Anterior cingulate cortex (tissue), 58 donors: ENCODE measurements at regions not wholly inside any gene's neighbourhood (a gene's known extent, or its start where the extent isn't known, plus 50 kb on each side); places are given as distances from the start of the nearest gene placed in this dataset.
"Not testable (repeated sequence)": the region's sequence is repeated elsewhere in the genome, so short reads cannot be mapped to it uniquely, and the experiment has no call there.

ENCODE experiments used
- DNase-seq, 58 donors: peaks; one replicate each; lab custom pipeline; 2025; lab: John Stamatoyannopoulos, UW

DNA sequence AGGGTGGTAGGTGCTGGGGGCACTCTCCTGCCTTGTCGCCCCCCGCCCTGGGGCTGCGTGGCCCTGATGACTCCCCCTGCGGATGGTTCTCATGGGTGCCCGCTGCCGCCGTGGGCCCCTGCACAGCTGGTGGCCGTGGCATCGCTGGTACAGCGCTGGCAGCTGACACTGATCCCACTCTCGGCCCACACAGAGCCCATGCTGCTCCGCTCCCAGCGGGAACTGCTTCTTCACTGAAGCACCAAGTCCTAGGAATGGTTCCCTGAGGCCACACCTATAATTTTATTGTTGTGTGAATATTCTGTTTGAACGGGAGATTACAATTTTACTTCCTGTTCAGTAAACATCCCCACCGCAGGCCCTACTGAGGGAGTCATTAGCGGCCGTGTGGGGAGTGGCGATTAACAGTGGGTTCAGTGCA, 138.6 kb upstream of the NKX1-1 start:
- DNase-seq = no peak

DNA sequence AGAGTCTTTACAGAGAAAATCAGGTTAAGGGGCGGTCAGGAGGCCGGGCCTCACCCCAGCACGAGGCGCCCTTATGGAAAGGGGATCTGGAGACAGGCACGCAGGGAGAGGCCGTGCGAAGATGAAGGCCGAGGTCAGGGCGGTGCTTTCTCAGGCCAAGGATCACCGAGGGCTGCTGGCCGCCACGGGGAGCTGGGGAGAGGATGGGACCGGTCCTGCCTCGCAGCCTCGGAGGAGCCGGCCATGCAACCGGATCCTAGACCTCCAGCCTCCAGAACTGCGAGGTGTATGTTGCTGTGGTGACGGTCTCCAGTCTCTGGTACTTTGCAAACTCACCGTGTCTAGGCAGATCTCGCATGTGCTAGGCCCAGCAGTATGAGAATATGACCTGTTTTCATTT, 138.2 kb upstream of the NKX1-1 start:
- DNase-seq = not testable (repeated sequence)

DNA sequence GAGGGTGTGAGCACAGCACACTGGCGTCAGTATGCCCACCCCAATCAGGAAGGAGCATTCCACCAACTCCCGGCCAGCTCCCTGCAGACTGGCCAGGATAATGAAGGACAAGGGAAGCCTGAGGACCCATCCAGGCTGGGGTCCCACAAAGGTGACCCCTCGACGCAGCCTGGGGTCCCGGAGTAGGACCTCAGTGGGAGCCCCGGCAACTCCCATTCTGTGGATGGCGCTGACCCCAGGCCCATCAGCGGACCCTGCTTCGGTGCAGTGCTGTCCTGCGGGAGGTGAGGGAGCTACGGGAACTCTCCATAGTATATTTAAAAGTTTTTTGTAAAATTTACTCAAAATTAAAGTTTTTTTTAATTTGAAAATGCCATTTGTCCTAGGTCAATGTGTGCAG, 137.7 kb upstream of the NKX1-1 start:
- no peak for DNase-seq

DNA sequence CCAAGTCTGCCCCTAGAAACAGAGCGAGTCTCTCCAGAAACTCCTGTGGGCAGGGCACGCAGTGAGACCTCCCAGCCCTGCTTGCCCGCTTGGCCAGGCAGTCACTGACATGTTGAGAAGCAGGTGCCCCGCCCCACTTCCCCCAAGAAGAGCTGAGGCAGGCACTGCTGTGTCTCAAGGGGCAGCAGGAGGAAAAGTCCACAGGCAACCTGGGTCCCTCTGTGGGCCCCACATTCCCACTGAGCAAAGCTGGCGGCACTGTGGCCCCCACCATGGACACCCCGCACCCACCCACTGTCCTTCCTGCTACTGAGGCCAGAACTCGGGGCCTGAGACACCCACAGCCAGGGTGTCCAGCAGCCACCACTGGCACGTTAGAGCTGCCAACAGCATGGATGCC, 137.3 kb upstream of the NKX1-1 start:
- DNase-seq = no peak

DNA sequence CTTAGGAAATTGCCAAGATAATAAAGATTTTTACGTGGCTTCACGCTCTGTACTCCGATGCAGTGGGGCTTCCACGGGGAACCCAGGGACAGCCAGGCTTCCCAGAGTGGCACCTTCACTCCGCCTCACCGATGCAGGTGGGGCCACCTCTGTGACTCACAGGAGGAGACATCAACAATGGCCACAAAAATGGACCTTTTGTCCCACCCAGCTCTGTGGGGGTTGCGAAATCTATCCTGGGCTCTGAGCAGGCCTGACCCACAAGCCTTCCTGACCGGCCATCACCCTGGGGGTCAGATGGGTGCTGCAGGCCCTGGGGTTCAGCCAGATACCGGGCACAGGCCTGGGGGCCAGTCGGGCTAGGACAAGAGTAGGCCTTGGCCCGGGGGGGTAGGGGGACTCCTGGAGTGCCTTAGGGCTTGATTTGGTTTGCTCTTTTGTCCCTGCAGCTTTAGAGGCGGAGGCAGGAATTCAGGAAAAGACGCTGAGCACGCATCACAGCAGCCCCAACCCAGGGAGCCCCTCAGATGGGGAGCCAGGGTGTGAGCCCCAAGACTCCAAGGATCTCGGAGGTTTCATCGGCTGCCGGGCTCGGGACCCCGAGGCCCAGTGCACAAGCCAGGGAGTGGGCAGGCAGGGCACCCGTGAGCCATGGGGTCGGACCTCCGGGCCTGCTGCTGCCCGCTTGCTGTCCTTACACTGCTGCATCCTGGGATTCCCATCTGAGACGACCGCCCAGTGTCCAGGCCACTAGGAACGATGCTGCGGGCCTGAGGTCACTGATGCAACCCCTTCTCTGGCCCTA, 136.5 kb upstream of the NKX1-1 start:
- DNase-seq = no peak

DNA sequence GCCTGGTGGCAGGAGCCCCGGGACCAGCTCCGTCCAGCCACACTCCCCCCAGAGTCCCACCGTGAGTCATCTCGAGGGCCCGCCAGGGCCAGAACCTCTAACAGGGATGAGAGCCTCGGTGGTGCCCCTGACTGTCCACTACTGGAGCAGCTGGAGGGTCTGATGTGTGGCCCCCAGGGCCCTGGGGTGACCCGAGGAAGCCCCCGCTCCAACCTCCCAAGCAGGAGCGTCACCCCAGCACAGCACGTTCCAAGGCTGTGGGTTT, 135.9 kb upstream of the NKX1-1 start:
- no peak for DNase-seq

DNA sequence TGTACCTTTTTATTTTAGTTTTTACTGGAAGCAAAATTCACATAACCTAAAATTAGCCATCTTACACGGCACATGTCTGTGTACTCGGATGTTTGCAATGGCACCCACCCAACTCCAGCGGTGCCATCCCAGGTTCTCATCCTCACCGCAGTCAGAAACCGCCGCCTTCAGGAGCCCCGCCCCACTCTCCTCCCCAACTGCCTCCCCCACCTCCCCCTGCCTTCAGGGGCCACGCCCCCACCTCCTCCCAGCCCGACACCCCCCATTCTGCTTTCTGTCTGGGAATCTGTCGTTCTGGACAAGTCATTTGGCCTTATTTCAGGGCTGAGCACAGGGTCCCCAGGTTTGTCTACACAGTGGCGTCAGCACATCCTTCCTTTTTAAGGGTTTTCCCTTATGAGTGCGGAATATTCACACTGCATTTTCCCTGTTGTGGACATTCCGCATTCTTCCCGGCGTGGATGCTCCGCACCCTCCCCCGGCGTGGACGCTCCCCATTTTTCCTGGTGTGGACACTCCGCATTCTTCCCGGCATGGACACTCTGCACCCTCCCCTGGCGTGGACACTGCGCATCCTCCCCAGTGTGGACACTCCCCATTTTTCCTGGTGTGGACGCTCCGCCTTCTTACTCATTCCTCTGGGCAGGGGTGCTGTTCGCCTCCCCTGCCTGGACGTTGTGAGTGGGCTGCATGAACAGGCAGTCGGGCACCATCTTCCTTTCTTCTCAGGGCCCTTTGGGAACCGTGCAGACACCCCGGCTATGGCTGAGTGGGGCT, 135.4 kb upstream of the NKX1-1 start:
- no peak for DNase-seq

DNA sequence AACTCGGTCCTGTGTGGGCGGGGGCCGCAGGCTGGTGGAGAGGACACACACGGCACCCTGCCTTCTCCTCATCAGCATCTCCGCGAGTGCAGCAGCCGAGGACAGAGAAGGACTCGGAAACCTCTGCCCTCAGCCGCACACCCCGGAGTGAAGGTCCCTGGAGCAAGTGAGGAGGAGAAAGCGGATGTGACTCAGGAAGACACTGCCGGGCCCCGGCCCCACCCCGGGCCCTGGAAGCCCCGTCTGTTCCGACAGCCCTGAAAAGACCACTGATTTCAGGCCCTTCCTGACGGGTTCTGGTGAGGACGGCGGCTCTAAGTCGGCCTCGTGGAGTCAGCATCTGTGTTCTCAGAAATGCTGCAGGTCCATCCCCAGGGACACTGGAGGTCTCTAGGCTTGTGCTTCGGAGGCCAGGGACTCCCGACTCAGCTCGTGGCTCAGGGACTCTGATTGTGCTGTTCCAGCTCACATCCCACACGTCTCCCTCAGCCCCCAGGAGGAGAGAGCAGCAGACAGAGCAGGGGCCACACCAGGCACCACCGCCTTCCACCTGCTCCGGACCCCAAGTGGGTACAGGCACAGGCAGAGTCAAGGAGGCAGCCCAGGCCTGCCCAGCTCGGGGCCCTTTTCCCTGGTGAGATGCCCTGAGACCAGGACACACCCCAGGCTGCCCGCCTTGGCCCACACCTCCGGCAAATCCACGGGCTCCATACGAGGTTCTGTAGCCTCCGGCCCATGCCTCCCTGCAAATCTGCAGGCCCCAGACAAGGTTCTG, 134.5 kb upstream of the NKX1-1 start:
- DNase-seq = no peak

DNA sequence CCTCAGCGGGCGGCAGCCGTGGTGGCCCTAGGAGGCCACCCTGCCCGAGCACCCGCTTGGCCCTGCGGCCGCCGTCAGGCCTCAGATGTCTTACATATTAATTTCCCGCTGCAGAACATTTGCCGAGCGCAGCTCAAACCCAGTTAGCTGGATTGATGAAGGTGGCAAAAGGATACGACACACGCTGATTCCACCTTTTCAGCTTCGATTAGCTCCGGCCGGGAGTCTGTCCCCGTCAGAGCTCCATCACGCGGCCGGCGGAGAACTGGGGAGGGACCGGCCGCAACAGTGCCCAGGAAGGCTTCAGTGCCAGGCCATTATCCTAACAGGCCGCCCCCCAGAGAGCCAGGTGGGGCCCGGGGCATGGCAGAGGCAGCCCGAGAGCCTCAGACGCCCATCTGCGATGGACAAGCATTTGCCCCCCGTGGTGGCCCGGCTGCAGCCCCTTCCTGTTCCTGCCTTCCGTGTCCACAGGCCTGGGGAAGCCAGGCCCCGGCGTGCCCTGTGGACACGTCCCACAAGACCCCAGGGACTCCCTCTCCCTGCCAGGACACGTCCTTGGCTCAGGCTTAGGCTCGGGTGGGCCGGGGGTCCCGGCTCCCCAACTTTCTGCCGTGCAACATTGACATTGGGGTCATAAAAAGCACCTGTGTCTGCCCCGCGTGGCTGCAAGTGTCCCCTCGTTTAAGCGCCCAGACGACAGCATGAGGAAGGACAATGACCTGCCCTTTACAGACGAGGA, 133.8 kb upstream of the NKX1-1 start:
- no peak for DNase-seq

DNA sequence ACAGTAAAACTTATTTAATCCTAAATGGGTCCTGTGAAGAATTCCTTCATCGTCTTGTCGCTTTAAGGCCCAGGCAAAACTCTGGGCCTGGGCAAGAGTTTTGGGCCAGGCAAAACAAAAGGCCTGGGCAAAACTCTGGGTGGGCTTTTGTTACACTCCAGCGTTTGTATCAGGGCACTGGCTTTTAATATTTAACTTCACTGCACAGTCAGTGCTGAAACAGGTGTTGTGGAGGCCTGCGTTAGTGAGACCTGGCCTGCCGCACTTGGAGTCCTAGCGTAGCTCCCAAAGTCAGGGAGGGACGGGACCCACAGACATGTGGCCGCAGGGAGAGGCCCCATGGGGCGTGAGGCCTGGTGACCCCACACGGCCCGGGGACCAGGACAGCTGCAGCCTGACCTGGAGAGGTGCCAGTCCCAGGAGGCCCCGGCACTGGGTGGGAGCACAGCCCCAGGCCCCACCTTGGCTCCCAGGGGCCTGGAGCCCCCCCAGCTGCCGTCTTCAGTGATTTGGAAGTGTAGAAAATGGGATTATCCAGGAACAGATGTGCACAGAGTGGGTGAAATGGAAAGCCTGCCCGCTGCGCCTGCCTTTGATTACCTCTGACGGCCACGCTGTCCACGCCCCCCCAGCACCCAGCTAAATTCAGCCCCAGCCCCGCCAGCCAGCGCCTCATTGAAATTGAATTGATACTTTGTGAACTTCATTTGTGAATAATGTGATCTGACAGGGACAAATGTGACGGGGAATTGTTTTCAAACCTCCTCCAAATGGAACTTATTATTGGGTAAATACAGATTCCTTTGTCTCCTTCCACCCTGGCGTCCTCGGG, 132.9 kb upstream of the NKX1-1 start:
- DNase-seq = no peak

DNA sequence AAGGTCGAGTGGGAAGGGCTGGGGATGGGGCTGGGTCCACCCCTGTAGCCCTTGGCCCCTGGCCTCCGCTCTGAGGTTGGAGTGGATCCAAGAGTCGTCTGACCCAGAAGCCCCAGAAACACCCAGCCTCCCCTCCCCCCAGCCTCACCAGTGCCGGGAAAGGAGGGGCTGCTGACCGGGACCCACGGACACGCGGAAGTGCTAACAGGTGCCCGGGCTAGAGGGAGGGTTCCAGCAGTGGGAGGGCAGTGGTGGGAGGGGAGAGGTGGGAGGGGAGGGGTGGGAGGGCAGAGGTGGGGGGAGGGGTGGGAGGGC, 131.8 kb upstream of the NKX1-1 start:
- no peak for DNase-seq

DNA sequence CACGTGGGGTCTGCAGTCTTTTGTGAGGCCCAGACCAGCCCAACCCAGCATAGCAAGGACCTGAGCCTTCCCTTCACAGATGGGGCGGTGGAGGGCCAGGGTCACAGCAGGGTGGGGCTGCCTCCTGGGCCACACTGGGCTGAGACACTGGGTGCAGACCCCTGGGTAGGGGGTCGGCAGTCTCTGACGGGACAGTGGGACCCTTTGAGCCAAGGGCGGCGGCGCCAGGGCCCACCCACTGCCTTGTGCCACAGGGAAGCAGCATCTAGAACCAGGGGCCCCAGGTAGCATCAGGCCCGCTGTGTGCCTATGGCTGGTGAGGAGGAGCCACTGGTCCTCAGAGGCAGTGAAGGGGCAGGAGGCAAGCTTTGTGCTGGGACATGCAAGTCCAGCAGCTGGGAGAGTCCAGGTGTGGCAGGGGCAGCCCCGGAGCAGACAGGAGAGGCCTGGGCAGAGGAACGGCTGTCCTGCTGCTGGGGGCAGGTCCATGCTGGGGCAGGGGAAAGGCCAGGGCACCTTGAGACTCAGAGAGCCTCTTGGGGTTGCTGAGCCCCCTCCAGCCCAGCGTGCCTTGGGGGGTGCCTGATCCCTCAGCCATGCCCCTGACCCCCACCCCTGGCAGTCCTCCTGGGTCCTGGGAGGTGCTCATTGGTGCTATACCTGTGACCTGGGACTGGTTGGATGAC, 131.3 kb upstream of the NKX1-1 start:
- DNase-seq = no peak

DNA sequence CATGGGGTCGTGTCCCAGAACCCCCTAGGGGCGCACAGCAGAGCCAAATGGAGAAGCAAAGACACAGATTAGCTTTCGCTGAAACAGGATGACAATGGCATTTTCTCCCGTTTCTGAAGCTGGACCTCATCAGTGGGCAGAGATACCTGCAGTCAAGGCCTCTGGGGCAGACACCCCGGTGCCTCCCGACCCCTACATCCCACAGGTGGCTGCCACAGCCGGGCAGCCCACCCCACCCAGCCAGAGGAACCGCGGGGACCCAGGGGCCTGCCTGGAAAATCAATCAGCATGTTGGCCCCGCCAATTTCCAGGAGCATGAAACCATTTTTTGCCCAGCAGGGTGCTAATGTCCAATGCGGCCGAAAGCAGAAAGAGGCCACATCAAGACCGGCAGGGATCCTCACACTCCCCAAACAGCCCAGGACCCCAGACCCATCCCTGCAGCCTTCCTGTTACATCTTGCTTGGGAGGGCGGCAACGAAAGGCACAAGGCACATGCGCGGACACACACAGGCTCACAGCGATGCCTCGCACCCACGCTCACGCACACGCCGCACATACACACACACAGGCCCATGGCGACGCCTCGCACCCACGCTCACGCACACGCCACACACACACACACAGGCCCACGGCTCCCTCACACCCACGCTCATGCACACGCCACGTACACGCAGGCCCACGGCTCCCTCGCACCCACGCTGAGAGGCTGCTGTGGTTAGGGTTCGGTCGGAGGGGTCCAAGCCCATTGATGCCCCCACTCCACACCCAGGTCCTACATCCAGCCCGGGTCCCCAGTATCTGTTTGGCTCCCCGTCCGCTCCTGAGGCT, 130.6 kb upstream of the NKX1-1 start:
- DNase-seq = no peak

DNA sequence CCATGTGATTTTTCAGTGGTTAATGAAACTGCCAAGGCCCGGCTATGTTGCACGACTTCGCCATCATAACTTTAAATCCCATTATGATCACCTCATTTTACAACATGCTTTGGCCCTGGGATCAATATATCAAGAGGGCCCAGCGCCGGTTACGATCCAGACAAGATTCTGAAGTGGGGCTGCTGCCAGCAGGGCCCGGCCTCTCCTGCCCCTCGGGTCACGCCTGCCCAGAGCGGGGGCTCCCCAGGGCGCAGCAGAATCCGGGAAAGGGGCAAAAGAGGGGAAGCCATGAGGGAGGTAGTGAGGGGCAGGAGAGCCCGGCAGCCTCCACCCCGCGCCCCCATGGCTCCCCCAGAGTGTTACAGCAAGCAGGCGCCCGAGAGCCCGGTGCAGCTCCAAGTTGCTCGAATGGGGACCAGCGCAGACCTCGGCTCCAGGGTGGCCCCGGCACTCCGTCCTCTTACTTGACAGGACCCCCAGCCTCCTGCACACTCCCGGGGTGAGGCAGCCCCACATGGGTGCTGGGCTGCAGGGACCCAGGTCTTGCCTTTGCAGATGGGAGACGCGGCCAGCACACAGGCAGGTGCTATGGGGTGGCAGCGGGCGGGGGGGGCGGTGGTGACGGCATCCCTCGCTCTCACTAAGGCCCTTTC, 129.8 kb upstream of the NKX1-1 start:
- no peak for DNase-seq

DNA sequence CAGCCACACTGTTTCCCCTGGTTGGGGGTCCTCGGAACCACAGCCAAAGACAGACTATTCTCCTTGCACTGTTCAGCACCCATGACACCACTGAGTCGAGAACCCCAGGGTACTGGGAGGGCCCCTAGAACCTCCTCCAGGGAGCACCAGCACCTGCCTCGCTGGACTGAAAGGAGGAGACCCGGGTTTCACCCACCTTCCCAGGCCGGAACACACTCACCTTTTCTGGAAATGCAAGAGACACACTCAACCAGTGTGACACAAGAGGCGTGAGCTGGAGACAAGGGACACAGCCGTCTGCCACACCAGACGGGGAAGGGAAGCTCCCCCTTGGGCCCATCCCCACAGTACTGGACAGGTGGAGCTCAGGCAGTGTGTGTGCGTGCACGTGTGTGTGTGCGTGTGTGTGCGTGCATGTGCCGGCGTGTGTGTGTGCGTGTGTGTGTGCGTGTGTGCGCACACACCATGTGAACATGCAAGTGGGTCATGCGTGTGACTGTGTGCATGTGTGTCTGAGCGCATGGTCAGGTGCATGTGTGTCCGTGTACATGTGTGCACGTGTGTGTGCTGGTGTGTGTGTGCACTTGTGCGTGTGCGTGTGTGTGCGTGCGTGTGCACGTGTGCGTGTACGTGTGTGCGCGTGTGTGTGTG, 128.8 kb upstream of the NKX1-1 start:
- no peak for DNase-seq

DNA sequence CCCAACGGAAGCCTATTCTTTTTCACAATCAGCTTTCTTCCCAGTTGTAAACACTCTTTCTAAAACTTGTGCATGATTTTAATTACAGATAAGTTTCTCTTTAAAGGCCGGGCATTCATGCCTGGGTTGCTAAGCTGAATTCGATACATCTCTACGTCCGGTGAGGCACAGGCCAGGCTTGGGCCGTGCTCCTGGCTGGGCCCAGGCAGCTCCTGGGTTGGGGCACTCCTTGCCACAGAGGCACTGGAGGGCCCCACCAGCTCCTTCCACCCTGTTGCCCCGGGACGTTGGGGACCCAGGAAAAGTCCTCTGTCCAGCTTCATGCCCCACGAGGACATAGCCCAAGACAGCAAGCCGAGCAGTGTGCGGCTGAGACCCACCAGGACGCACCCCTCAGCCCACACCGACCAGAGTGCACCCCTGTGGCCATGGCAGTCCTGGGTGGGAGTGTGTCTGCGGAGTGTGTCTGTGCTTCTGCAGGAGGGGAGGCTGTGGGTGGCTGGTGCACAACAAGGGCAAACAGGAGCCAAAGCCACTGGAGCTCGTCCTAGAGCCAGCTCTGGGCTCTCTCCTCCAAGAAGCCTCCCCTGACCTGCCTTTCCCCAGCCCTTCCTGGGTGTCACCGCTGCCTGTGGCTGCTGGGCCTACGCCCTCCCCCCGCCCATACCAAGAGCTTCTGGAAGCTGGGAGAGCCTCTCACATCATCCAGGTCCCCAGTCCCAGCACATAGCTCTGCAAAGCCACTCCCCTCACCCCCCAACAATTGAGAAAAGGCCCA, 128.0 kb upstream of the NKX1-1 start:
- no peak for DNase-seq
